ENCODE measurements at regions not wholly inside any gene's neighbourhood (a gene's known extent, or its start where the extent isn't known, plus 50 kb on each side); places are given as distances from the start of the nearest gene placed in this dataset.
"Not testable (repeated sequence)": the region's sequence is repeated elsewhere in the genome, so short reads cannot be mapped to it uniquely, and the experiment has no call there.

DNA sequence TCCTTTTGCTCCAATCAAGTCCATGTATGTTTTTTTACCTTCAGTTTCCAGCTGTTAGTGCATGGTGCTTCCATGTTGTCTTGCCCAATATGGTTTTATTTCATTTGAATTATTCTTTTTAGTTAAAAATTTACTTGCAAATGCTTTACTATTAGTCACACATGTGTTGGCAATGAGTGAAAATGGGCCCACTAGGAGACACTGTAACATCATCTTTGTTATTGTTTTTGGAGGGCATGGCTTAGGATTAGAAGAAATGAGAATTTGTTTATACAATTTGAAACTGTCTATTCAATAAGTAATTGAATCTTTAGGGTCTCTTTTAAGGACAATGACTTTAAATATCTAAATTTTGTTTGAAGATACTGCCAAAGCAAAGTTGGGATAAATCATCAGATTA, 133.7 kb downstream of the BRMS1L start:
- H3K4me3 ChIP-seq (ENCODE audit: low read depth, low read length), result no peak overlapping the region
- TF ChIP-seq CTCF (IDR thresholded peaks at IDR 0.05; ENCODE audit: insufficient read depth, low read depth, low read length, missing control alignments), result peak; percentile 9

GRCh38 chr14:35958499-35958898, 132.4 kb downstream of the BRMS1L start:
- no peak for TF ChIP-seq CTCF (IDR thresholded peaks at IDR 0.05; ENCODE audit: insufficient read depth, low read depth, low read length, missing control alignments)
- DNase-seq (ENCODE audit: low read depth), result no peak
- no peak overlapping the region for H3K4me3 ChIP-seq (ENCODE audit: low read depth, low read length)

More for the DNA sequence above, 133.7 kb downstream of the BRMS1L start:
- peak; percentile 10 for DNase-seq (ENCODE audit: low read depth)

DNA sequence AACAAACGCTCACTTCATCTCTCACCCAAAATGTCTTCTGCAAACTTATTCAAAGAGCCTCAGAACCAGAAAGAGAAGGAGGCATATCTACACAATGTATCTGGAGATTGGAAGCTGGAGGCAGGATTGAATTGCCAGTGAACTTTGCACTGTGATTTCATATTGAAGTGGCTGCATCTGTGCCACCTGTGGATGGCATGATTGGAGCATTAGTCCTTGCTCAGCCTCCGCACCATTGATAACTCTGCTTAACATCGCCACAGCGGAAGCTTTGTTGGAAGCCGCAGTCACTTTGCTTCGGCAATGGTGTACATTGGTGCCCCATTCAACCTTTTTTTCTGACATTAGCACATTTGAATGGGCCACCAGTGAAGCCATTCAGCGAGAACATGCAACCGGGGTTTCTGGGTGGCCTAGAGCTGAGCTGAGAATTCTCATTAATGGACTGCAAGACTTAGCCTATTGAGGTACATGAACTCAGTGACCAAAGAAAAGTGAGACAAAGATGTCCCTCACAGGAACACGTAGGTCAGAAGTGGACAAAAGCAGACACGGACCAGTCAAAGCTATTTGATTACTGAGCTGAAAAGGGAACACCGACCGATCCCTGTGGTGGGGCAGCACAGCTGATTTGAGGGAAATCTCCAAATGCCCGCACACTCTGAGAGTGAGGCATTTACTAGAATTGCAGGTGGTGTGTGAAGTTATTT, 130.4 kb downstream of the BRMS1L start:
- DNase-seq (ENCODE audit: low read depth), result no peak
- H3K4me3 ChIP-seq (ENCODE audit: low read depth, low read length), result no peak overlapping the region
- no peak for TF ChIP-seq CTCF (IDR thresholded peaks at IDR 0.05; ENCODE audit: insufficient read depth, low read depth, low read length, missing control alignments)

DNA sequence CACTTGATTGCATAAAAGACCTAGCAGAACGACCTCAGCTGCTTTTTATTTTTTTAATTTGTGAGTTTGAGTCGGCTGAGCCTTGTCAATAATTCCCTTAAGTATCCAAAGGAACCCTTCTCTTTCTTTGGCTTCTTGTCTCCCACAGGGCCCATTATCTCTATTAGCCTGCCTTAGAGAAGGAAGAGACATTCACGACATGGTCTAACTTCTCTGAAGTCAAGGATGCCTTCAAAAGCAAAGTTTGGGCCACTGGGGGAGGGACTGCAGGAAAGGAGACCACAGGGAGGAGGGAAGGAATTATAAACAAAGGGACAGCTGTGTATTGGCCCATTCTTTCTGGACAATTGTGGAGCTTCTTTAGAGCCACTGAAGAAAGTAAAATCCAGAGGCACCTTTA, 126.4 kb downstream of the BRMS1L start:
- TF ChIP-seq CTCF (IDR thresholded peaks at IDR 0.05; ENCODE audit: insufficient read depth, low read depth, low read length, missing control alignments), result no peak
- no peak overlapping the region for H3K4me3 ChIP-seq (ENCODE audit: low read depth, low read length)
- DNase-seq (ENCODE audit: low read depth), result no peak

DNA sequence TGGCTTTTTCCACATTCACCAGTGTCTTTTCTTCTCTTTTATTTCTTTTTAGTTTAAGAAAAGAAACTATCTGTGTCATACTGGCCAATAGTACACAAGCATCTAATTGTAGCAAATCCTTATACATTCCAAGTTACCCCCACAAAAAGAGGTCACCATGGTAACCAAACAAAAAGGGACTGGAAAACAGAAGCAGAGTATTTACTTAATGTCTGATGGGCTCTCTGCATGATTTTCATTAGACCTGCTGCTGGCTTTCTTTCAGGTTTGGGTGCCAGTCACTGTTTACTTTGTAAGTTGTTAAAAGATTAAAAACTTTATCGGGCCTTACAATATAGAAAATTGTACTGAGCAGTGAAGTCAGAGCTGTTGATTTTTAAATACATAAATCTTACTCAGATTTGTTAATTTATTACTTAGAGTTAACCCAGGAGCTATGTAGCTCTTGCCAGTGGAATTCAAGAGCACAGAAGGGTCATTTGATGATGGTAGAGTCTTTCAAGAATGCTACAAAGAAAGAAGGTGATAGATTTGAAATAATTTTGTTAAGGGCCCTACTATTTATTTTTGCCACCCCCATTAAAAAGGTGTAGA, 123.9 kb downstream of the BRMS1L start:
- no peak for TF ChIP-seq CTCF (IDR thresholded peaks at IDR 0.05; ENCODE audit: insufficient read depth, low read depth, low read length, missing control alignments)
- no peak for DNase-seq (ENCODE audit: low read depth)
- no peak overlapping the region for H3K4me3 ChIP-seq (ENCODE audit: low read depth, low read length)

- not testable (repeated sequence) for DNase-seq (ENCODE audit: low read depth); H3K4me3 ChIP-seq (ENCODE audit: low read depth, low read length)
These were observed 121.8 kb downstream of the BRMS1L start for GRCh38 chr14:35947983-35948382.

DNA sequence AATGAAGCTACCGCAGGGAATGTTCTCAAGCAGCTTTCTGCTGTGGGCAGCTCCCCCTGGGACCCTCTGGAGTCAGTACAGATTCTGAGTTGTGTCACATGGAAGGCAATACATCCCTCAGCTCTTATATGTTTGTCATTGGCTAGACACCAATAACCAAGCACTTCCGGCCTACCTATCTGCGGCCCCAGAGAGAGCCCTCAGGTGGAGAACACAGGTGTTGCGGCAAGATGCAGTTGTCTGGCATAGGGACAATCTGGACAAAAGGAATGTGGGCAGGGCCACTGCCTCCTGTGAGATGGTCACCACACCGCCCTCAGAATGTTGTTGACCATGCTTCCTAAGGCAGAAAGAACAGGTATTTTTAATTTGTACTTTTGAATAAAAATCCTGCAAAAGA, 118.7 kb downstream of the BRMS1L start:
- no peak overlapping the region for H3K4me3 ChIP-seq (ENCODE audit: low read depth, low read length)
- TF ChIP-seq CTCF (IDR thresholded peaks at IDR 0.05; ENCODE audit: insufficient read depth, low read depth, low read length, missing control alignments), result peak; percentile 39
- DNase-seq (ENCODE audit: low read depth), result peak; percentile 50
